ENCODE measurements at regions not wholly inside any gene's neighbourhood (a gene's known extent, or its start where the extent isn't known, plus 50 kb on each side); places are given as distances from the start of the nearest gene placed in this dataset.

- TF ChIP-seq CTCF (conservative IDR thresholded peaks at IDR 0.05 in 1 of 2, IDR thresholded peaks at IDR 0.05 in 1 of 2; ENCODE audit: low read depth in 1 of 2, low read length in 2 of 2) = no peak
- TF ChIP-seq EZH2 (IDR thresholded peaks at IDR 0.05; ENCODE audit: low read length, missing control alignments) = no peak
Measured at GRCh38 chr3:162132981-162133380, 636.4 kb downstream of the OTOL1 start.
